Stimulated activated CD4-positive, alpha-beta T cell treated with anti-CD3 and anti-CD28 coated beads, TNF-alpha, amount 100 ng/mL, for 24 hours (primary cell): ENCODE measurements at regions not wholly inside any gene's neighbourhood (a gene's known extent, or its start where the extent isn't known, plus 50 kb on each side); places are given as distances from the start of the nearest gene placed in this dataset.

Experiments
- DNase-seq, 3 experiments: peaks; one replicate each; pipeline ENCODE4 v3.0.0-alpha.2; 2020; ENCODE audit warnings: low read depth in 3 of 3

GRCh38 chr4:145346081-145346480, 135.6 kb upstream of the SMAD1 start:
- DNase-seq = no peak

- DNase-seq = no peak
Measured at GRCh38 chr4:145345401-145345800, 136.3 kb upstream of the SMAD1 start.

GRCh38 chr4:145341381-145341780, 140.3 kb upstream of the SMAD1 start:
- no peak for DNase-seq

GRCh38 chr4:145340071-145340675, 141.5 kb upstream of the SMAD1 start:
- DNase-seq = no peak

GRCh38 chr4:145339075-145339725, 142.5 kb upstream of the SMAD1 start:
- no peak for DNase-seq

GRCh38 chr4:145338568-145338967, 143.1 kb upstream of the SMAD1 start:
- DNase-seq = no peak

GRCh38 chr4:145337391-145337790, 144.3 kb upstream of the SMAD1 start:
- no peak for DNase-seq

GRCh38 chr4:145333786-145334185, 147.9 kb upstream of the SMAD1 start:
- DNase-seq = no peak

- DNase-seq = no peak
Measured at GRCh38 chr4:145326491-145326890, 146.1 kb upstream of the OTUD4 start.

GRCh38 chr4:145324161-145324560, 143.8 kb upstream of the OTUD4 start:
- DNase-seq = no peak

- DNase-seq = no peak
Measured at GRCh38 chr4:145320294-145320693, 139.9 kb upstream of the OTUD4 start.

GRCh38 chr4:145319751-145320150, 139.4 kb upstream of the OTUD4 start:
- no peak for DNase-seq

- DNase-seq = no peak
Measured at GRCh38 chr4:145316897-145317574, 136.6 kb upstream of the OTUD4 start.

- DNase-seq = no peak
Measured at GRCh38 chr4:145315811-145316225, 135.4 kb upstream of the OTUD4 start.

- no peak for DNase-seq
Measured at GRCh38 chr4:145308598-145308997, 128.2 kb upstream of the OTUD4 start.

- DNase-seq = no peak
Measured at GRCh38 chr4:145307763-145308430, 127.5 kb upstream of the OTUD4 start.

- no peak for DNase-seq
Measured at GRCh38 chr4:145307120-145307519, 126.7 kb upstream of the OTUD4 start.

GRCh38 chr4:145302725-145303124, 122.3 kb upstream of the OTUD4 start:
- no peak for DNase-seq

- no peak for DNase-seq
Measured at GRCh38 chr4:145301386-145302080, 121.1 kb upstream of the OTUD4 start.

GRCh38 chr4:145299380-145300076, 119.1 kb upstream of the OTUD4 start:
- DNase-seq = peak; percentile 55 to 78 (median 65)

- no peak for DNase-seq
Measured at GRCh38 chr4:145298885-145299284, 118.5 kb upstream of the OTUD4 start.
